ENCODE measurements at regions not wholly inside any gene's neighbourhood (a gene's known extent, or its start where the extent isn't known, plus 50 kb on each side); places are given as distances from the start of the nearest gene placed in this dataset.

- no peak overlapping the region for H3K4me3 ChIP-seq
- TF ChIP-seq CTCF (IDR thresholded peaks at IDR 0.05), result no peak
- ATAC-seq (no peak), DNase-seq (no peak)
- H3K4me1 ChIP-seq, result no peaks in the 10 kb centered on the region
- no peaks in the 10 kb centered on the region for H3K36me3 ChIP-seq
- no peaks in the 10 kb centered on the region for H3K9me3 ChIP-seq
- no peaks in the 10 kb centered on the region for H3K27me3 ChIP-seq (ENCODE audit: low read depth)
- intact Hi-C loops (cut with DNase I), result no loop called here
- no peak overlapping the region for H3K27ac ChIP-seq
Observed at GRCh38 chr4:63580796-63581475, 828.3 kb downstream of the TECRL start.

- Histone ChIP-seq H3K4me3 (no peak overlapping the region), H3K27ac (no peak overlapping the region), H3K27me3 (ENCODE audit: low read depth) (no peaks in the 10 kb centered on the region), H3K9me3 (peaks cover 5% of the 10 kb centered on the region), H3K36me3 (no peaks in the 10 kb centered on the region), H3K4me1 (no peaks in the 10 kb centered on the region)
- intact Hi-C loops (cut with DNase I), result no loop called here
- DNase-seq (no peak), ATAC-seq (no peak)
- no peak for TF ChIP-seq CTCF (IDR thresholded peaks at IDR 0.05)
Observed at GRCh38 chr4:63578383-63578782, 830.9 kb downstream of the TECRL start.

DNA sequence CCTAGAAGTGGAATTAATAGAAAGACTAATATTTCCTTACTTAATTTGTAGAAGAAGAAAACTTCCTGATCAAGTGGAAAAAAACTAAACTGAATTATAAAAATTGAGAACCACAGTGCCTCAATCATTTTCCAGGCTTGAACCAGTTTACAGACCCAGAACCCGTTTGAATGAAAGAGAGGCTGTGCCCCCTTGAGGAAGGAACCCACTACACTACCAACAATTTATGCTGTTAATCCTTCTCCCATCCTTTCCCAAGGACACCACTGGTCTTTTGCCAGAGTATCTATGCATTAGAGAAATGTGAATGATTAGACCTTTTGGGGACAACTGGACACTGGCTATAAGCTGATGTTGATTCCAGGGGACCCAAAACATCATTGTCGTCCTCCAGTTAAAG lies 842.6 kb downstream of the TECRL start:
- Histone ChIP-seq H3K36me3 (no peaks in the 10 kb centered on the region), H3K9me3 (no peaks in the 10 kb centered on the region), H3K4me1 (no peaks in the 10 kb centered on the region), H3K4me3 (no peak overlapping the region), H3K27me3 (ENCODE audit: low read depth) (no peaks in the 10 kb centered on the region), H3K27ac (no peak overlapping the region)
- no peak for TF ChIP-seq CTCF (IDR thresholded peaks at IDR 0.05)
- intact Hi-C loops (cut with DNase I), result no loop called here
- ATAC-seq (no peak), DNase-seq (no peak)

- ATAC-seq, result no peak
- no peaks in the 10 kb centered on the region for H3K27me3 ChIP-seq (ENCODE audit: low read depth)
- peaks cover 6% of the 10 kb centered on the region for H3K9me3 ChIP-seq
- H3K4me3 ChIP-seq, result no peak overlapping the region
- H3K4me1 ChIP-seq, result no peaks in the 10 kb centered on the region
- DNase-seq, result no peak
- intact Hi-C loops (cut with DNase I), result no loop called here
- H3K36me3 ChIP-seq, result no peaks in the 10 kb centered on the region
- H3K27ac ChIP-seq, result no peak overlapping the region
- TF ChIP-seq CTCF (IDR thresholded peaks at IDR 0.05), result no peak
Observed at GRCh38 chr4:63563288-63564014, 845.8 kb downstream of the TECRL start.

DNA sequence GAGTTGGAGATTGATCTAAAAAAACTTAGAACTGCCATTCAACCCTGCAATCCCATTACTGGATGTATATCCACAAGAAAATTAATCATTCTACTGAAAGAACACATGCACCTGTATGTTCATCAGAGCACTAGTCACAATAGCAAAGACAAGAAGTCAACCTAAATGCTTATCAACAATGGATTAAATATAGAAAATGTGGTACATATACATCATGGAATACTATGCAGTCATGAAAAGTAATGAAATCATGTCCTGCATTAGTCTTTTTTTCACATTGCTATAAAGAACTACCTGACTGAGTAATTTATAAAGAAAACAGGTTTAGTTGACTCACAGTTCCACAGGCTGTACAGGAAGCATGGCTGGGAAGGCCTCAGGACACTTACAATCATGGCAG lies 850.5 kb downstream of the TECRL start:
- no peak overlapping the region for H3K27ac ChIP-seq
- no peak for TF ChIP-seq CTCF (IDR thresholded peaks at IDR 0.05)
- intact Hi-C loops (cut with DNase I), result no loop called here
- no peak for DNase-seq
- H3K9me3 ChIP-seq, result peaks cover 6% of the 10 kb centered on the region
- ATAC-seq, result no peak
- no peaks in the 10 kb centered on the region for H3K4me1 ChIP-seq
- H3K4me3 ChIP-seq, result no peak overlapping the region
- no peaks in the 10 kb centered on the region for H3K27me3 ChIP-seq (ENCODE audit: low read depth)
- no peaks in the 10 kb centered on the region for H3K36me3 ChIP-seq

All from lower lobe of right lung (tissue), 2 donors.